ENCODE measurements at regions not wholly inside any gene's neighbourhood (a gene's known extent, or its start where the extent isn't known, plus 50 kb on each side); places are given as distances from the start of the nearest gene placed in this dataset.

GRCh38 chr5:85305766-85306165 lies 921.1 kb upstream of the EDIL3 start (continued):
- no peak for TF ChIP-seq SIN3A (IDR thresholded peaks at IDR 0.05; ENCODE audit: borderline replicate concordance in 2 of 2, control insufficient read depth in 1 of 2, low read depth in 2 of 2, low read length in 2 of 2)
- no peak for TF ChIP-seq TCF7 (IDR thresholded peaks at IDR 0.05; ENCODE audit: borderline replicate concordance)
- no peak for TF ChIP-seq XRCC3 (IDR thresholded peaks at IDR 0.05)
- TF ChIP-seq ZBTB9 (CRISPR knock-in tag; IDR thresholded peaks at IDR 0.05) = no peak

- H2AFZ ChIP-seq (ENCODE audit: low read depth, low read length) = no peak overlapping the region
- no peaks in the 10 kb centered on the region for H3K4me1 ChIP-seq (replicated peaks in 1 of 2; ENCODE audit: control insufficient read depth in 2 of 2, insufficient read depth in 2 of 2, low read length in 2 of 2)
- ChIA-PET POLR2A (no interaction called here), CTCF (ENCODE audit: low intra/inter-chr PET ratio) (no interaction called here)
- DNase-seq (ENCODE audit: extremely low read depth in 1 of 4, low spot score in 3 of 4) (no peak), FAIRE-seq (no peak), ATAC-seq (no peak)
- WGBS (ENCODE audit: insufficient coverage, low coverage, missing lambda C conversion rate) = 3% methylated on average over 6 of the region's 7 CpGs
- H4K20me1 ChIP-seq (replicated peaks; ENCODE audit: control insufficient read depth, insufficient read depth, low read length) = no peaks in the 10 kb centered on the region
- H3K36me3 ChIP-seq (ENCODE audit: control insufficient read depth, insufficient read depth, low read length) = no peaks in the 10 kb centered on the region
- H3K9ac ChIP-seq (ENCODE audit: insufficient read depth in 1 of 2, low read depth in 2 of 2, low read length in 2 of 2) = no peak overlapping the region
- H3K9me1 ChIP-seq (ENCODE audit: control insufficient read depth, insufficient read depth, low read length) = no peaks in the 10 kb centered on the region
- H3K4me3 ChIP-seq = no peak overlapping the region
- TF ChIP-seq TCFL5 (CRISPR knock-in tag; conservative IDR thresholded peaks at IDR 0.05) (no peak), NCOA2 (IDR thresholded peaks at IDR 0.05; ENCODE audit: partially characterized antibody in 2 of 2) (no peak), ZFP91 (CRISPR knock-in tag; IDR thresholded peaks at IDR 0.05) (no peak), KDM1A (IDR thresholded peaks at IDR 0.05) (no peak)
- TF ChIP-seq, protein P1, sequence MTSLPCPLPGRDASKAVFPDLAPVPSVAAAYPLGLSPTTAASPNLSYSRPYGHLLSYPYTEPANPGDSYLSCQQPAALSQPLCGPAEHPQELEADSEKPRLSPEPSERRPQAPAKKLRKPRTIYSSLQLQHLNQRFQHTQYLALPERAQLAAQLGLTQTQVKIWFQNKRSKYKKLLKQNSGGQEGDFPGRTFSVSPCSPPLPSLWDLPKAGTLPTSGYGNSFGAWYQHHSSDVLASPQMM (CRISPR knock-in tag; IDR thresholded peaks at IDR 0.05) = no peak
- no peaks in the 10 kb centered on the region for H3K79me2 ChIP-seq (ENCODE audit: control insufficient read depth, insufficient read depth, low read length)
- BruUV-seq (replicated peaks) = no TSS peak
- H3K4me2 ChIP-seq (ENCODE audit: insufficient read depth, low read length) = no peak overlapping the region
- H3K9me3 ChIP-seq (replicated peaks; ENCODE audit: control insufficient read depth, insufficient read depth, low read depth, low read length) = no peaks in the 10 kb centered on the region
- H3K27me3 ChIP-seq (ENCODE audit: control insufficient read depth in 2 of 2, insufficient read depth in 2 of 2, low read length in 2 of 2) = no peaks in the 10 kb centered on the region
- intact Hi-C loops (cut with micrococcal nuclease) = no loop called here
- in situ Hi-C loops (cut with MboI) = no loop called here
- H3K27ac ChIP-seq (ENCODE audit: extremely low read depth, low read depth, low read length) = no peak overlapping the region
Observed at GRCh38 chr5:85311536-85311935, 926.9 kb upstream of the EDIL3 start.
